Neural progenitor cell (in vitro differentiated cells): ENCODE measurements at regions not wholly inside any gene's neighbourhood (a gene's known extent, or its start where the extent isn't known, plus 50 kb on each side); places are given as distances from the start of the nearest gene placed in this dataset.

Source experiments
- EZH2 ChIP-seq: fragments of 200-600 bp; sonication (generic); IDR thresholded peaks from 2 replicates; pipeline ENCODE4 v1.6.1; 2017; ENCODE audit warnings: antibody characterized with exemption, mild to moderate bottlenecking, moderate library complexity
- EZH2phosphoT487 ChIP-seq: fragments of 200-600 bp; sonication (generic); IDR thresholded peaks from 2 replicates; pipeline ENCODE4 v1.6.1; 2017; ENCODE audit warnings: antibody characterized with exemption
- TF ChIP-seq, protein P1 (sequence below): fragments of 200-600 bp; sonication (generic); IDR thresholded peaks from 2 replicates; pipeline ENCODE4 v1.5.1; 2017; ENCODE audit warnings: antibody characterized with exemption, mild to moderate bottlenecking

- TF ChIP-seq EZH2 (no peak), EZH2phosphoT487 (no peak)
- TF ChIP-seq, protein P1, sequence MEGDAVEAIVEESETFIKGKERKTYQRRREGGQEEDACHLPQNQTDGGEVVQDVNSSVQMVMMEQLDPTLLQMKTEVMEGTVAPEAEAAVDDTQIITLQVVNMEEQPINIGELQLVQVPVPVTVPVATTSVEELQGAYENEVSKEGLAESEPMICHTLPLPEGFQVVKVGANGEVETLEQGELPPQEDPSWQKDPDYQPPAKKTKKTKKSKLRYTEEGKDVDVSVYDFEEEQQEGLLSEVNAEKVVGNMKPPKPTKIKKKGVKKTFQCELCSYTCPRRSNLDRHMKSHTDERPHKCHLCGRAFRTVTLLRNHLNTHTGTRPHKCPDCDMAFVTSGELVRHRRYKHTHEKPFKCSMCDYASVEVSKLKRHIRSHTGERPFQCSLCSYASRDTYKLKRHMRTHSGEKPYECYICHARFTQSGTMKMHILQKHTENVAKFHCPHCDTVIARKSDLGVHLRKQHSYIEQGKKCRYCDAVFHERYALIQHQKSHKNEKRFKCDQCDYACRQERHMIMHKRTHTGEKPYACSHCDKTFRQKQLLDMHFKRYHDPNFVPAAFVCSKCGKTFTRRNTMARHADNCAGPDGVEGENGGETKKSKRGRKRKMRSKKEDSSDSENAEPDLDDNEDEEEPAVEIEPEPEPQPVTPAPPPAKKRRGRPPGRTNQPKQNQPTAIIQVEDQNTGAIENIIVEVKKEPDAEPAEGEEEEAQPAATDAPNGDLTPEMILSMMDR: no peak
These were observed 155.2 kb downstream of the TRIM29 start for GRCh38 chr11:119982517-119983239.
